K562 (cell line): ENCODE measurements at regions not wholly inside any gene's neighbourhood (a gene's known extent, or its start where the extent isn't known, plus 50 kb on each side); places are given as distances from the start of the nearest gene placed in this dataset.

Experiments
- BHLHE40 ChIP-seq: IDR thresholded peaks from 2 replicates; pipeline ENCODE4 v1.6.1; 2011; ENCODE audit warnings: low read length, improper control_type of control experiment
- CEBPB ChIP-seq: fragments of 450-650 bp; IDR thresholded peaks from 2 replicates; pipeline ENCODE4 v1.6.1; 2016; ENCODE audit warnings: missing genetic modification characterization, missing compliant biosample characterization
- CTBP1 ChIP-seq: fragments of 450-650 bp; IDR thresholded peaks from 2 replicates; pipeline ENCODE4 v1.6.1; 2016; ENCODE audit warnings: borderline replicate concordance
- DEAF1 ChIP-seq: fragments of 450-650 bp; formaldehyde crosslinking; IDR thresholded peaks from 2 replicates; pipeline ENCODE4 v1.4.0; 2020; ENCODE audit warnings: mild to moderate bottlenecking, moderate library complexity
- GATAD2A ChIP-seq: fragments of 450-650 bp; IDR thresholded peaks from 2 replicates; pipeline ENCODE4 v1.6.1; 2017
- GATAD2B ChIP-seq: fragments of 450-650 bp; IDR thresholded peaks from 2 replicates; pipeline ENCODE4 v1.6.1; 2017; ENCODE audit warnings: mild to moderate bottlenecking, borderline replicate concordance
- HCFC1 ChIP-seq: IDR thresholded peaks from 2 replicates; pipeline ENCODE4 v1.6.1; 2012; ENCODE audit warnings: low read depth, low read length, improper control_type of control experiment
- HINFP ChIP-seq: fragments of 450-650 bp; conservative IDR thresholded peaks from 2 replicates; pipeline ENCODE4 v1.6.1; 2016; ENCODE audit warnings: missing genetic modification characterization, low read depth, mild to moderate bottlenecking, control low read depth, missing compliant biosample characterization
- HMGN3 ChIP-seq: IDR thresholded peaks from 2 replicates; pipeline ENCODE4 v1.6.1; 2011; ENCODE audit warnings: borderline replicate concordance, low read depth, mild to moderate bottlenecking, mixed read lengths, low read length; ENCODE audit not compliant: insufficient read length; ENCODE audit errors: extremely low read depth
- HNRNPUL1 ChIP-seq: fragments of 200-400 bp; formaldehyde crosslinking; IDR thresholded peaks from 2 replicates; pipeline ENCODE4 v1.6.1; 2017; ENCODE audit warnings: low read length
- OTX1 ChIP-seq: fragments of 450-650 bp; formaldehyde crosslinking; IDR thresholded peaks from 2 replicates; pipeline ENCODE4 v1.4.0; 2022; ENCODE audit warnings: mild to moderate bottlenecking
- RBM25 ChIP-seq: fragments of 200-400 bp; formaldehyde crosslinking; IDR thresholded peaks from 2 replicates; pipeline ENCODE4 v1.6.1; 2018; ENCODE audit warnings: low read length, low read depth, moderate library complexity; ENCODE audit not compliant: severe bottlenecking
- SAP30 ChIP-seq: fragments of 200-600 bp; sonication (generic); IDR thresholded peaks from 2 replicates; pipeline ENCODE4 v1.6.1; 2012; ENCODE audit warnings: borderline replicate concordance, low read depth, mild to moderate bottlenecking, moderate library complexity, low read length, control low read depth, inconsistent platforms; ENCODE audit not compliant: insufficient read depth, poor library complexity, severe bottlenecking
- YBX1 ChIP-seq: fragments of 450-650 bp; IDR thresholded peaks from 2 replicates; pipeline ENCODE4 v1.7.1; 2016; ENCODE audit warnings: mild to moderate bottlenecking
- ZBTB34 ChIP-seq: fragments of 250-450 bp; sonication (Bioruptor Pico); IDR thresholded peaks from 2 replicates; pipeline ENCODE4 v1.8.0; 2021; ENCODE audit warnings: mild to moderate bottlenecking, moderate library complexity
- ZNF212 ChIP-seq: fragments of 450-650 bp; formaldehyde crosslinking; IDR thresholded peaks from 2 replicates; pipeline ENCODE4 v1.4.0; 2020; ENCODE audit warnings: mild to moderate bottlenecking
- TF ChIP-seq, protein P1 (sequence below), 2 experiments: fragments of 450-650 bp; formaldehyde crosslinking in 1 of 2; IDR thresholded peaks; 2 replicates each; pipeline versions ENCODE4 v1.4.0 to v1.6.1; 2014 to 2020; ENCODE audit warnings: mild to moderate bottlenecking in 2 of 2, borderline replicate concordance in 1 of 2, low read depth in 1 of 2

- TF ChIP-seq SAP30 (no peak), CTBP1 (0 out of 2 replicates have a peak, but pooled peaks have one; percentile 28), HINFP (tag) (no peak), GATAD2A (no peak), YBX1 (no peak), DEAF1 (no peak), HMGN3 (no peak), BHLHE40 (no peak), ZNF212 (CRISPR knock-in tag) (no peak), OTX1 (CRISPR knock-in tag) (no peak), ZBTB34 (CRISPR knock-in tag) (no peak), GATAD2B (no peak), HCFC1 (no peak), HNRNPUL1 (no peak), CEBPB (tag) (no peak), RBM25 (no peak)
- TF ChIP-seq, protein P1, sequence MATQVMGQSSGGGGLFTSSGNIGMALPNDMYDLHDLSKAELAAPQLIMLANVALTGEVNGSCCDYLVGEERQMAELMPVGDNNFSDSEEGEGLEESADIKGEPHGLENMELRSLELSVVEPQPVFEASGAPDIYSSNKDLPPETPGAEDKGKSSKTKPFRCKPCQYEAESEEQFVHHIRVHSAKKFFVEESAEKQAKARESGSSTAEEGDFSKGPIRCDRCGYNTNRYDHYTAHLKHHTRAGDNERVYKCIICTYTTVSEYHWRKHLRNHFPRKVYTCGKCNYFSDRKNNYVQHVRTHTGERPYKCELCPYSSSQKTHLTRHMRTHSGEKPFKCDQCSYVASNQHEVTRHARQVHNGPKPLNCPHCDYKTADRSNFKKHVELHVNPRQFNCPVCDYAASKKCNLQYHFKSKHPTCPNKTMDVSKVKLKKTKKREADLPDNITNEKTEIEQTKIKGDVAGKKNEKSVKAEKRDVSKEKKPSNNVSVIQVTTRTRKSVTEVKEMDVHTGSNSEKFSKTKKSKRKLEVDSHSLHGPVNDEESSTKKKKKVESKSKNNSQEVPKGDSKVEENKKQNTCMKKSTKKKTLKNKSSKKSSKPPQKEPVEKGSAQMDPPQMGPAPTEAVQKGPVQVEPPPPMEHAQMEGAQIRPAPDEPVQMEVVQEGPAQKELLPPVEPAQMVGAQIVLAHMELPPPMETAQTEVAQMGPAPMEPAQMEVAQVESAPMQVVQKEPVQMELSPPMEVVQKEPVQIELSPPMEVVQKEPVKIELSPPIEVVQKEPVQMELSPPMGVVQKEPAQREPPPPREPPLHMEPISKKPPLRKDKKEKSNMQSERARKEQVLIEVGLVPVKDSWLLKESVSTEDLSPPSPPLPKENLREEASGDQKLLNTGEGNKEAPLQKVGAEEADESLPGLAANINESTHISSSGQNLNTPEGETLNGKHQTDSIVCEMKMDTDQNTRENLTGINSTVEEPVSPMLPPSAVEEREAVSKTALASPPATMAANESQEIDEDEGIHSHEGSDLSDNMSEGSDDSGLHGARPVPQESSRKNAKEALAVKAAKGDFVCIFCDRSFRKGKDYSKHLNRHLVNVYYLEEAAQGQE (IDR thresholded peaks at IDR 0.05; ENCODE audit: borderline replicate concordance) = no peak
- TF ChIP-seq, protein P1 (CRISPR knock-in tag; IDR thresholded peaks at IDR 0.05; ENCODE audit: low read depth) = no peak
Observed at GRCh38 chr5:65078331-65078730, 309.6 kb downstream of the CWC27 start (continued).
